ENCODE measurements at regions not wholly inside any gene's neighbourhood (a gene's known extent, or its start where the extent isn't known, plus 50 kb on each side); places are given as distances from the start of the nearest gene placed in this dataset.

GRCh38 chr2:49834433-49834832 lies 680.1 kb upstream of the FSHR start:
- TF ChIP-seq CTCF (IDR thresholded peaks at IDR 0.05), result no peak
- no peak for TF ChIP-seq POLR2A (IDR thresholded peaks at IDR 0.05)

Measured in thyroid gland (tissue), 4 donors.